ENCODE measurements at regions not wholly inside any gene's neighbourhood (a gene's known extent, or its start where the extent isn't known, plus 50 kb on each side); places are given as distances from the start of the nearest gene placed in this dataset.
"Not testable (repeated sequence)": the region's sequence is repeated elsewhere in the genome, so short reads cannot be mapped to it uniquely, and the experiment has no call there.

DNA sequence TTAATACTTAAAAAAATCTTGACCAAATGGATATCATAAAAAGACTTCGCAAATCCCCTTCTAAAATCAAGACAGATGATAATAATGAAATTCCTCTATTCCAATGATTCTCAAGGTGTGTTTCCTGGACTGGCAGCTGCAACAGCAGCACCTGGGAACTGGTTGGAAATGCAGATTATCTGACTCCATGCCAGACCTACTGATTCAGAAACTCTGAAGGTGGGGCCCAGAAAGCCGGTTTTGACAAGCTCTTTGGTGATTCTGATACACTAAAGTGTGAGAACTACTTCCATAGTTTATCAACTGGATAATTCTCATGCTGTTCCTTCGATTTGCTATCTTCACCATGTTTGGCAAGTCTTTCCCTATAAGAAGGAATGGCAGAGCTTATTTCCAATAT is 252.1 kb downstream of the COL12A1 start:
- DNase-seq (ENCODE audit: low spot score): no peak

DNA sequence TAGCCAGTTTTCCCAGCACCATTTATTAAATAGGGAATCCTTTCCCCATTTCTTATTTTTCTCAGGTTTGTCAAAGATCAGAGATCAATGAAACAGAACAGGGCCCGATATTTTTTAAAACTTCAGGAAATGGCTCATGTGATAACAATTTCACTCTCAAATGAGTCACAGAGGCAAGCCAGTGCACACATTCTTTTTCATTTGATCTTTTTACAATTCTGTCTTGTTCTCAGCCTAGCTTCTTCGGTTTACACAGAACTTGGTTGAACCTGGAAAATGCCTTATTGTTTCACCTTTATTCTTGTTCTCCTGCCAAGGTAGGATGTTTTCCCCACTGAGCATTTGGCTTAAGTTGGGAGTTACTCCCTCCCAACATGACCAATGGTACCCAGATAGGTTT is 258.9 kb downstream of the COL12A1 start:
- no peak for DNase-seq (ENCODE audit: low spot score)

DNA sequence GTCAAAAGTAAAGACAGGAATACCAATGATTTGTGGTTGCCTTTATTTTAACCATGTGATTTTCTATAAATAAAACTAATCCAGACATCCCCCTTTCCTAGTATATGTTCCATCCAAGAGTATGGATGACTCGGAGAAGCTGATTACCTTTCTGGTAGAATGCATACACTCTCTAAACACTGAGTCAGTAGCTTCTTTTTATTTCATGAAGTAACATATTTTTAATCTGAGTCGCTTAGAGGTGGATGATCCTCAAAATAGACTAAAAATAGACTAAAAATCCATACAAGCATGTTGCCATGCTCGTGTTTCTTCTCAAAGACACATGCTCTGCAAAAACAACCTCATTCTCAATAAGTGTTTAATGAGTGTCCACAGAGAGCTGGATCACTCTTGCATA is 263.7 kb downstream of the COL12A1 start:
- DNase-seq (ENCODE audit: low spot score): no peak

DNA sequence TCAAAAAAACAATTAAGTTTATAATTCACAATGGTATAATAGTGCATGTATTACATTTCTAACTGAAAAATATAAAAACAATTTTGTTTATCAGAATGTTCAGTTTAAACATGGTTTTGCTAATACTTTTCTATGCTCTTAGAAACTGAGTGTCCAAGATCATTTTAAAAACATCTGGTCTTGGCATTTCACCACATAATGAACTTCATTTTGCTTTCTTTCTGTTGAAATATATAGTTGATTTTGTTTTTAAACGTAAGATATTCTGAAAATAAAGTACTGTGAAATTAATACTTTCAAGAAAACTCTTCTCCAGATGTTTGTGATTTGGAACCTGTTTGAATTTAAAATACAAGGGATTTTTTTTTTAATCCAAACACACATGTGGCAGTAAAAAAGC is 264.4 kb downstream of the COL12A1 start:
- DNase-seq (ENCODE audit: low spot score): no peak

DNA sequence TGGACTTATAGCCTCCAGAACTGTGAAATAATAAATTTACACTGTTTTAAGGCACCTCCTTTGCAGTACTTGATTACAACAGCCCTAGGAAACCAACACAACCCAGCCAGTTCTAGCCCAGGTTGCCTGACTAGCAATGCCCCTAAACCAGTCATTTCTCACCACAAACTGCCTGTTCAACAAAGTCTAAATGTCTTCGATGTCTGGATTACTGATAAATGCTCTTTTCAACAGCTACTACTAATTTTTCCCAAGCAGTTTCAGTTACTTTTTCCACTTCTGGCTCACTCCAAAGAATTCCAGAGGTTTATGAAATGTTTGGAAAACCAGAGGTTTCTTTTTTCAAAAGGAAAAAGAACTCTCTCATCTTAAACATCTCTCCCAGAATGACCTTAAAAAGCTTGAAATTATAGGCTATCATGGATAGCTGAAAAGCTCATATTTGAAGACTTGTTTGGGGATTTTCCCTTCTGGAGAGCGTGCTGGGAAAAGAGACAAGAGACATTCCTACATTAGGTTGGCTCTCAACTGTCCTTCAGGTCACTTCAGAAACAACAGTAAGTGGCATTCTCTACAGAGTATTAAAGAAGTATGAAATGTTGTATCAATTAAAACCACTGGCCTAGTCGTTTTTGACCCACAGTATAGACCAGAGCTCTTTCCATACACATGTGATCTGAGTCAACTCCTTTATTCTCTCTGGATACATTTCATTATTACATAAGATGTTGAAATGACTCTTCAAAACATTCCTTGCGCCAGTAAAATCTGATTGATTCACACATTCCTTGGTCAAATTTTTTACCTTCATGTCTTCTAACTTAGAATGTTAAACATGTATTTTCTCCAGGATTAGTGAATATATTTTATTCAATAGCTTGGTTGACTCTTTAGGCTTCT is 265.9 kb downstream of the COL12A1 start:
- DNase-seq (ENCODE audit: low spot score): no peak

DNA sequence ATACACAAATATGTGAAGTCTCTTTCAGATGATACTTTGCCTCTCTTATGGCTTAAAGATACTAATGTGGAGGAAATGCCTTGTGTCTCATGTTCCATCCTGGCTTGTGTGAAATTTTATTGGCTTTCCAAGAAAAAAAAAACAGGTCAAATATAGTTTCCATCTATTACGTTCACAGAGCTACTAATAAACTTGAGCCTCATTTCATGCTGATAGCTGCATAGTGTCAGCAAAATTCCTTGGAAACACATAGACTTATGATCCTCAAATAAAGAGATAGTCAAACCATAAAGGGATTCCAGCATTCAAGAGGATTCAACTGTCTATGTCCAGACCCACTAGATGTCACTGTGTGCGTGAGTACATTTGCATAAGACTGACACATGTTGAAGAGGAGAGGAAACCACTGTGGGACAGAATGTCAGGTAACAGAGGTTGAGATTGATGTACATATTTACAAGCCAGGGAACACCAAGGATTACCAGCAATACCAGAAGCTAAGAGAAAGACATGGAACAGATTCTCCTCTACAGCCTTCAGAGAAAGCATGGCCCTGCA is 266.6 kb downstream of the COL12A1 start:
- DNase-seq (ENCODE audit: low spot score): no peak

DNA sequence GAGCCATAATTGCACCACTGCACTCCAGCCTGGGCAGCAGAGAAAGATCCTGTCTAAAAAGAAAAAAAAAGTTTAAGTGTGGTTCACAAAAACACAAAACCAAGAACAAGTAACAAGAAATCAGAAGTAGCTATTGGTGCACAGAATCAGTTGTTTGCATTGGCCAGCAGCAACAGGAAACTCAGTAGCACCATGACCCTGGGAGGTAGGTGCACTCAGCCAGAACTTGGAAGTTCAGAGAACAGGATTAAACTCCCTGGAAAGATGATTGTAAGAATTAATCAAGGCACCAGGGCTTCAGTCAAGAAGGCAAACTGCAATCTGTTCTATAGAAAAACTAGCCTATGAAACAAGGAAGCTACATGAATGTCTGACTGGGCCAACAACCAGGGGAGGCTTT is 267.9 kb downstream of the COL12A1 start:
- no peak for DNase-seq (ENCODE audit: low spot score)

DNA sequence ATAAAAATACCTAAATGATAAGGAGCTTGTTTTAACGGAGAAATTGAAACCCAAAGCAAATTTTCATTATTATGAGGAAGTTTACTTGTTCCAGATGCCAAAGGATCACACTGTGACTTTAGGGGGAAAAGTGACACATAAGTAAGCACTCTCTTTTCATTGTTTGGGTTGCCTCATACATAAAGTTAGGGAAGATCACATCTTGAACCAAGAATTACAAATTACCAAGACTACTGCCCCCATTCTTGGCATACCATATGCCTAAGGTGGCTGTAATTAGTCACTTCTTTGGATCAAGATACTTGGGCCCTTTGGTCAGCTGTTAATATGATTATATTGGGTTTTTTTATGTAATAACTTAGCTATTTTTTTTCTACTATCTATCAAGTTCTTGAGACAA is 269.0 kb downstream of the COL12A1 start:
- DNase-seq (ENCODE audit: low spot score): no peak

DNA sequence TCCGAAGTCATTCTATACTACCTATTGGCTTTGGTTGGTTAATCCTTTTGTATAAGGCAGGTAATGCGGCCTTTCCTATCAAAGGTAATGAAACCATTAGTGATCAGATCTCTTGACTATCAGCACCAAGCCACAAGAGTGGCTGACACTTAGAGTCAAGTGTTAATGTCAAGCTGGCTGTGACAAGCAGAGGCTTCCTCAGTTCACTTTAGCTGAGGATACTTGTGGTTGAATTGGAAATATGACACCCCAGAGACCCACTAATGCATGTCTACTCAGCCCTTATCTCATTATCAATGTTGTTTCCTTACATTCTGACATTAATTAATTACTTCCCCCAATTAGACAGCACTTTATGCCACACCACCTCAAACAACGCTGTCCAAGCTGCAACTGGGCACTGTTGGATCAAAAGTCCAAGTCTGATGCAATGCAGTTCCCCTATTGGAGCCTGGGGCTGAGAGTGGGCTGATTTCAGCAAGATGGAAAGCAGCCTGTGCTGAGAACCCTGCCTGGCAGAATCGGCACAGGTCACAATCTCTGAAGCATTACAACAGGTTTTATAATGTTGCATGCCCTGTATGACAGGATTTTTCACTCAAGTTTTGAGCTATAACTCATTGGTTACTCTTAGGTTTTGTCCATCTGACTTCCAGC is 273.5 kb downstream of the COL12A1 start:
- no peak for DNase-seq (ENCODE audit: low spot score)

DNA sequence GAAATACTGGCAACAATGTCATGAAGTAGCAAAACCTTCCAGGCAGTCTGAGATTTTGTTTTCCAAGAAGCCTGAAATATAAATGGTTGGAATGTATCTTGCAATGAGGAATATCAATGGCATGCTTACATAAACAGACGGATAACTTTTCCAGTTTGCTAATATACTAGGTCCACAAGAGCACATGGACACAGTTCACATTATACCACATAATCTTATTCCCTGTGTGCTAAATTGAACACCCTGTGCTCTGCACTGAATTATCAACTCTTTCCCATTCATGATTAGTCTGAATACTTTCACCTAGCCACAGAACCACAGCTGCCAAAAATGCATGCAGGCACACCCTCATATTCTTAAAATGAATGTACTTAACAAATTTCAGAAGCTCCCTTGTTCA is 274.3 kb downstream of the COL12A1 start:
- no peak for DNase-seq (ENCODE audit: low spot score)

DNA sequence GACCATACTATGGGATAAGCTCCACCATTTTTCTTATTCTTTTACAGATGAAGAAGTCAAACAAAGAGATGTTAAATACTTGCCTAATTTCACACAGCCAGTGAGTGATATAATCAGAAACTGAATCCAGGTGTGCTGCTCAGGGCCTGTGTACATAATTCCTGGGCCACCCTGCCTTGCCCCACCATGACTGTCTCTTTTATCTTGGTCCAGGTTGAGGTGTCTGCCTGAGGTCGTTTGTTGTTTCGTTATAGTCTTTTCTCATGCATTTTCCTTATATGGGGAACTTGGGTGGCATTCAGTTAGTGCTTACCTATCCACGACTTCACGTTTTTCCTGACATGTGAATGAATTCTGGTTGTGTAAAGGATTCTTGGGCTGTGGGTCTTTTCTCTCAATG is 277.6 kb downstream of the COL12A1 start:
- DNase-seq (ENCODE audit: low spot score): no peak

DNA sequence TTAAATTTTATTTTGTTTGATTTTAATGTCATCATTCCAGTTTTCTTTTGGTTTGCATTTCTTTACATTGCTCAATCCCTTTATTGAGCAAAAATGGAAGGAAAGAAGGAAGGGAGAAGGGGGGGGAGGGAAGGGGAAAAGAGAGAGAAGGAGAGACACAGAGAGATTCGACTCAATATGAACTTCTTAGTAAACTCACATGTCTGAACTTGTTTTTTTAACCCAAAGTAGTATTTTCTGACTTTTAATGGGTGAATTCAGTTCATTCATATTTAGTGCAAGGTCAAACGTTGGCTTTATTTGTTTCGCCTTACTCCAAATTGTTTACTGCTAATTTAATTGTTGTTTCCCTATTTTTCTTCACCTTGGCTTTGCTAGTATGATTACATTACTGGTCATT is 278.6 kb downstream of the COL12A1 start:
- DNase-seq (ENCODE audit: low spot score): no peak

DNA sequence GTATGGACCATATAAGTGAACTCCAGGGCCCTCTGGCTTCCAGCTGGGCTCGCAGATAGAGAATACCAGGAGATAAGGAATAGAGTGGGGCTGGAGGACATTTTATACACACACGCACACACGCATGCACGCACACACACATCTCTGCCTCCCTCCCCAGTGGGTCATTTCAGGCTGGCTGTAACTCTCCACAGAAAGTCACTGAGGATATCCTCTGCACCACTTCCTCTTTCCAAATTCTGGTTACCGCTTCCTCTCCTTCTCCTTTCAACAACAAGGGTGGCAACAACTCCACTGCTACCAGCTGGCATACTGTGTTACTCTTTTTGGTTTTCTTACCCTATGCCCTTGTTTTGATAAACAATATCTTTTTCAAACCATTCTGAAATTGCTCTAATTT is 280.2 kb downstream of the COL12A1 start:
- no peak for DNase-seq (ENCODE audit: low spot score)

DNA sequence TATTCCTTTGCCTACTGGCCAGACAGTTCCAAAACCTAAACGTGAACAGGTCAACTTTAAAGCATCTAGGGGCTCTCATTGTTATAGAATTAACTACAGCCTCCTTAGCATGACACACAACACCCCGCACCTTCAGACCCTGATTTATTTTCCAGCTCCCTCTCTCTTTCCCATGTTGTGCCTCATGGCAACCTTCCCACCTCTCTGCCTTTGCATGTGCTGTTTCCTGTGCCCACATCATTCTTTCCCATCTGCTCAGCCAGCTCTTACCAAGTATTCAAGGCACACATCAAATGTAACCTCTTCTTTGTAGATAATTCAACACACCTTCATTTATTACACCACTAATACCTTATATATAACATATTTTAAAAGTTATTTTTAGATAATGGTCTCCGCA is 291.0 kb downstream of the COL12A1 start:
- DNase-seq (ENCODE audit: low spot score): no peak

DNA sequence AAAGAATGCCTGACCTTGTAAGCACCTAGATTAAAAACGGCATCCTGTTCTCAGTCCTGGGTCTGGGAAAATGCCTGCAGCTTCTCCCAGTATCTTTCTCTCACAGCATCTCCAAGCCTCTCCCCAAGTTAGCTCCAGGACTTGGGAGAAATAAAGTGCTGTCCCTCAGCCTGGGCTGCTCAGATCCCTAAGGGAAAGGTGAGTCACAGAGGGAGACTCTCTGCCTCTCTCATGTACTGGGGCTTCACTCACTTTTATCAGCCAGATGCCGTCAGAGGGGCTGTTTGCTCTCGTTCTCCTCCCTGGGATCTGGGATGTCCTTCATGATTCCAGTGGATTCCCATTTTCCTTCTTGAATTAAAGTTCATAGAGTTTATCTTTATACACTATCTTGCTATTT is 293.6 kb downstream of the COL12A1 start:
- DNase-seq (ENCODE audit: low spot score): no peak

DNA sequence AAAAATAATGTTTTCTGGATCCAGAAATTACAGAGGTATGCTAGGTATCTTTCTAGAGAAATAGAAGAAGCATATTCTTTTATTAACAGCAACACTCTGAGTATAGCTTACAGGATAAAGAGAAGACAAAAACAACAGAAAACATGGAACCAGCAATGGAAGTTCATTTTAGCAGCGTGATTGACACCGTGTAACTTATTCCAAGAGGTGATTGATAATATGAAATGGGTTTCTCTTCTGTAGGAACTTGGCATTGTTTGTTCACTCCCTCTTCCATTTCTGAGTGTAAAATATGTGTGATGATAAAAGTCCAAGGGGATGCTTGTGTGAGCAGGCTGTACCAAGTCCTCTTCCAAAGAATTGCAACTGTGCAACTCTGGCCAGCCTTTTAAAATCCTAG is 303.0 kb downstream of the COL12A1 start:
- no peak for DNase-seq (ENCODE audit: low spot score)

DNA sequence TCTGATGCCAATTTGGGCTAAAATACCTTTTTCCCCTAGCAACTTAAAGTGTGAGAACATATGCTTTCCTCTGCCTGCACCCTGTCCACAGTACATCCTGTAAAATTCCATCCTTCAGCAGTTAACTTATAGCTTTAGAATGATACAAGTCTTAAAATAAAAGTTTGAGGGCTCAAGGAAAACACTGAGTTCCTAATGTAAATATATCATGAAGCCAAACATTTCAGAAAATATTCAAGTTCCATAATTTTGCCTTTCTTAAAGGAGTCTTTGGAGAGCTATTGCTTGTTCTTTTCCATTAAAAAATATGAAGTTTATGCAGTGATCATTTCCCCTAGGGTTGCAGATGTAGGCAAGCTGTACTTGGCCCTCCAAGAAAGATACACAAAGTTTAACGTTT is 303.8 kb downstream of the COL12A1 start:
- DNase-seq (ENCODE audit: low spot score): no peak

DNA sequence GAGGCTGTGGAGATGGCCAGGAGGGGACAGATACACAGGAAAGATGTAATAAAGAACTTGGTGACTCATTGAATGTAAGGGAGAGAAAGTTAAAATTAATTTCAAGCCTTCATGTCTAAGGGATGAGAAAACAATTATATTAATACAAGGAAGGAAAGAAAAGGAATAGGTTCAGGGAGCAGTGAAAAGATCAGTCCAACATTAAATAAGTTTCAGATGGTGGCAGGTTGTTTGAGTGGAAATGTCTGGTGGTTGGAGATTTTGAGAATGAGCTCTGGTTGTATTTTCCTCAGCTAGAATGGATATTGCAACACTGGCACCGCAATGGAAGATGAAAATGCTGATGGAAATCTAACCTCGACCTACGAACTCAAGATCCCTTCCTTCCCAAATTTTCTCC is 304.3 kb downstream of the COL12A1 start:
- no peak for DNase-seq (ENCODE audit: low spot score)

DNA sequence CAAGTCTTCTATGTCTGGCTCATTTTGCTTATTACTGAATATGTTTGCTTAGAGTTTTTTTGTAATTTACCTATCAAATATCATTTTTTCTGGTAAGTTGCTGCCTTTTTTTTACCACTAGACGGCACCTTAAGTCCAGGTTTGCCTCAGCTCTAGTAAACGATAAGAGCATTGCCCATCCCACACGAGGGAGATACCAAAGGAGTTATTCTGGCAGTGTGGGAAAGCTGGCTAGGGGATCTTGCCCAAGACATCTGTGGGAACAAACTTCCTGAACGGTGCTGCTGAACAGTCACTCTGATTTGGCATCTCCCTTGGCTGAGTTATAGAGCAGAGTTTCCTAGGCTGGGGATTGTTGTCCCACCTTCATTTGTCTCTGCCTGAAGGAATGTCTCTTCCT is 306.4 kb downstream of the COL12A1 start:
- no peak for DNase-seq (ENCODE audit: low spot score)

DNA sequence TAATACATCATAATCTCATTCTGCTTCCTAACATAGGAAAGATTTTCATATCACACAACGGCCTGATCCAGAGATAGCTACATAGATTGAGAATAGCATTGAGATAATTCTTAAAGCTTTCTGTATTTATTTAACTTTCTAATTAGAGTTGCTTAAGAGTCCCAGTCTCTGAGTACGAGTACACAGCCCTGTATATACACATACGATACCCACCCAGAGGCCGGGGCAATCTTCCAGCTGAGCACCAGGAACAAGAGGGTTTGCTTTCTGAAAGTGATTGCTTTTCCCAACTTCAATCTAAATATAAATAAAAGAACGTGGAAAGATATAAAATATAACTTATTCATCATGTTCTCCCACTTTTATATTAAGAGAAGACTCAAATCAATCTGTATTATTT is 313.8 kb downstream of the COL12A1 start:
- no peak for DNase-seq (ENCODE audit: low spot score)

DNA sequence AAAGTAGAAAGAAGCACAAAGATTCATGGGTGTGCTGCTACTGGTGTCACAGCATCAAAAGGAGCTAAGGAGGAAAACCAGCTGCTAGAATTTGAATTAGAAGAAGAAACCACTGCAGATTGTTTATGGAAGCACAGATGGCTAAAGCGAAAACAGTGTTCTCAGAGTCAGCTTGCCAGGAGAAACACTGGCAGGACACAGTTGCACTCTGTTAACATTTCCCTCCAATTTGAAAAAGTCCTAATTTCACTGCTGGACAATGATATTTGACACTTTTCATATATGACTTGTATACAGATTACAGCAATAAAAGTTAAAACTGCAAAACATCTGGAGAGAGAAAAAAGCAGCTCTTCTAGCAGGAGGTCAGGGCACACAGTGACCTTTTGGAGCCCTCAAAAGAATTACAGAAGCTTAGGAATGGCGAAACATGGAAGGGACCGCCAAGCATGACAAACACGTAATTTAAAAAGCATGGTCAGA is 314.5 kb downstream of the COL12A1 start:
- DNase-seq (ENCODE audit: low spot score): no peak

DNA sequence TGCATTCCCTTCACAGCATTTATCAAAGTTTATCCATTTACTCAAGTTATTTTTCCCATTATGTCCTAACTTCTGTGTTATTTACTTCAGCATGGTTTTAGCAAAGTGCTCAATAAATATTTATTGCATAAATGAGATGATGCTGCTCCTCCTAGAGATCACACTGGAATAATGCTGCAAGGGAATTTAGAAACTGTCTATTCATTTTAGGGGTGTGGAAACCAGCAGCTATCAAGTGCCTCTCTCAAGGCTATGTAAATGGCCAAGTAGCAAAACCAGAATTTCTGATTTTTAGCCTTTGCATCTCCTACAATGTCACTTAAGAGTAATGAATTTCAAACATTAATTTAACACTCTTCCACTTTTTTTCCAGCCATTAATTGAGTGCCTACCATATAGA is 316.2 kb downstream of the COL12A1 start:
- no peak for DNase-seq (ENCODE audit: low spot score)

DNA sequence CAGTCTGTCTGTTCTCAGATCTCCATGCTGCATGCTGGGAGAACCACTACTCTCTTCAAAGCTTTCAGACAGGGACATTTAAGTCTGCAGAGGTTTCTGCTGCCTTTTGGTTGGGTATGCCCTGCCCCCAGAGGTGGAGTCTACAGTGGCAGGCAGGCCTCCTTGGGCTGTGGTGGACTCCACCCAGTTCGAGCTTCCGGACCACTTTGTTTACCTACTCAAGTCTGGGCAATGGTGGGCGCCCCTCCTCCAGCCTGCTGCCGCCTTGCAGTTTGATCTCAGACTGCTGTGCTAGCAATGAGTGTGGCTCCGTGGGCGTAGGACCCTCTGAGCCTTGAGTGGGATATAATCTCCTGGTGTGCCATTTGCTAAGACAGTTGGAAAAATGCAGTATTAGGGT is 317.1 kb downstream of the COL12A1 start:
- not testable (repeated sequence) for DNase-seq (ENCODE audit: low spot score)

Measured in activated CD4-positive, alpha-beta T cell treated with anti-CD3 and anti-CD28 coated beads, Interleukin-2, Interleukin-4, amounts not matched to agents 100 ng/mL and 50 ng/mL, durations not matched to agents 16 hours and 8 hours (primary cell).